ENCODE measurements at regions not wholly inside any gene's neighbourhood (a gene's known extent, or its start where the extent isn't known, plus 50 kb on each side); places are given as distances from the start of the nearest gene placed in this dataset.
A peak's percentile ranks its signal among the peaks of the same experiment; 100 is the strongest.

- no peak for FAIRE-seq
- no peaks in the 10 kb centered on the region for H3K9me1 ChIP-seq (ENCODE audit: control insufficient read depth, extremely low read depth, insufficient read depth, low read length)
- H4K20me1 ChIP-seq (ENCODE audit: control insufficient read depth, extremely low read depth, insufficient read depth, low read length) = no peaks in the 10 kb centered on the region
- H3K9ac ChIP-seq (ENCODE audit: control insufficient read depth, extremely low read depth, insufficient read depth, low read length) = no peak overlapping the region
- no peak for TF ChIP-seq EZH2 (IDR thresholded peaks at IDR 0.05; ENCODE audit: low read length)
- peak in 1 of 3 experiments; percentile 18 for TF ChIP-seq CTCF (optimal IDR thresholded peaks at IDR 0.05 in 1 of 3, IDR thresholded peaks at IDR 0.05 in 1 of 3, conservative IDR thresholded peaks at IDR 0.05 in 1 of 3; ENCODE audit: extremely low read depth in 1 of 3, insufficient read depth in 2 of 3, low read length in 3 of 3)
- dilution Hi-C loops (cut with MboI; ENCODE audit: extremely low pct_ligation_motif_present, low sequenced_read_pairs) = no loop called here
- no peak overlapping the region for H3K27ac ChIP-seq (ENCODE audit: control insufficient read depth, insufficient read depth, low read length)
- DNase-seq (ENCODE audit: low read depth, low spot score) = no peak
- no peak overlapping the region for H3K4me2 ChIP-seq (ENCODE audit: control insufficient read depth, extremely low read depth, insufficient read depth, low read depth, low read length)
- H3K79me2 ChIP-seq (ENCODE audit: control insufficient read depth, insufficient read depth, low read length) = no peaks in the 10 kb centered on the region
- H2AFZ ChIP-seq (ENCODE audit: control insufficient read depth, low read length) = no peak overlapping the region
- peaks cover 14% of the 10 kb centered on the region for H3K4me1 ChIP-seq (ENCODE audit: control insufficient read depth, extremely low read depth, insufficient read depth, low read length)
- H3K36me3 ChIP-seq (ENCODE audit: control insufficient read depth in 2 of 2, extremely low read depth in 1 of 2, insufficient read depth in 2 of 2, low read length in 2 of 2) = no peaks in the 10 kb centered on the region
- no peaks in the 10 kb centered on the region for H3K27me3 ChIP-seq (ENCODE audit: control insufficient read depth, extremely low read depth, insufficient read depth, low read length)
- no peak overlapping the region for H3K4me3 ChIP-seq (ENCODE audit: control insufficient read depth in 2 of 3, extremely low read depth in 1 of 3, insufficient read depth in 2 of 3, low read depth in 1 of 3, low read length in 3 of 3)
- H3K9me3 ChIP-seq (ENCODE audit: control insufficient read depth, low read depth, low read length) = no peaks in the 10 kb centered on the region
These were observed 95.4 kb upstream of the RNU6-1 start for GRCh38 chr15:67935244-67935643.

GRCh38 chr15:67936258-67936657 is 96.4 kb upstream of the RNU6-1 start:
- no peak for FAIRE-seq
- Histone ChIP-seq H3K79me2 (ENCODE audit: control insufficient read depth, insufficient read depth, low read length) (no peaks in the 10 kb centered on the region), H3K9me3 (ENCODE audit: control insufficient read depth, low read depth, low read length) (no peaks in the 10 kb centered on the region), H3K9ac (ENCODE audit: control insufficient read depth, extremely low read depth, insufficient read depth, low read length) (no peak overlapping the region), H3K36me3 (ENCODE audit: control insufficient read depth in 2 of 2, extremely low read depth in 1 of 2, insufficient read depth in 2 of 2, low read length in 2 of 2) (no peaks in the 10 kb centered on the region), H3K4me2 (ENCODE audit: control insufficient read depth, extremely low read depth, insufficient read depth, low read depth, low read length) (no peak overlapping the region), H4K20me1 (ENCODE audit: control insufficient read depth, extremely low read depth, insufficient read depth, low read length) (no peaks in the 10 kb centered on the region), H2AFZ (ENCODE audit: control insufficient read depth, low read length) (no peak overlapping the region), H3K27ac (ENCODE audit: control insufficient read depth, insufficient read depth, low read length) (no peak overlapping the region), H3K9me1 (ENCODE audit: control insufficient read depth, extremely low read depth, insufficient read depth, low read length) (no peaks in the 10 kb centered on the region), H3K4me1 (ENCODE audit: control insufficient read depth, extremely low read depth, insufficient read depth, low read length) (peaks cover 15% of the 10 kb centered on the region), H3K27me3 (ENCODE audit: control insufficient read depth, extremely low read depth, insufficient read depth, low read length) (no peaks in the 10 kb centered on the region), H3K4me3 (ENCODE audit: control insufficient read depth in 2 of 3, extremely low read depth in 1 of 3, insufficient read depth in 2 of 3, low read depth in 1 of 3, low read length in 3 of 3) (no peak overlapping the region)
- no peak for DNase-seq (ENCODE audit: low read depth, low spot score)
- dilution Hi-C loops (cut with MboI; ENCODE audit: extremely low pct_ligation_motif_present, low sequenced_read_pairs) = no loop called here
- TF ChIP-seq CTCF (optimal IDR thresholded peaks at IDR 0.05 in 1 of 3, IDR thresholded peaks at IDR 0.05 in 1 of 3, conservative IDR thresholded peaks at IDR 0.05 in 1 of 3; ENCODE audit: extremely low read depth in 1 of 3, insufficient read depth in 2 of 3, low read length in 3 of 3) (no peak), EZH2 (IDR thresholded peaks at IDR 0.05; ENCODE audit: low read length) (no peak)
